ENCODE measurements at regions not wholly inside any gene's neighbourhood (a gene's known extent, or its start where the extent isn't known, plus 50 kb on each side); places are given as distances from the start of the nearest gene placed in this dataset.

DNA sequence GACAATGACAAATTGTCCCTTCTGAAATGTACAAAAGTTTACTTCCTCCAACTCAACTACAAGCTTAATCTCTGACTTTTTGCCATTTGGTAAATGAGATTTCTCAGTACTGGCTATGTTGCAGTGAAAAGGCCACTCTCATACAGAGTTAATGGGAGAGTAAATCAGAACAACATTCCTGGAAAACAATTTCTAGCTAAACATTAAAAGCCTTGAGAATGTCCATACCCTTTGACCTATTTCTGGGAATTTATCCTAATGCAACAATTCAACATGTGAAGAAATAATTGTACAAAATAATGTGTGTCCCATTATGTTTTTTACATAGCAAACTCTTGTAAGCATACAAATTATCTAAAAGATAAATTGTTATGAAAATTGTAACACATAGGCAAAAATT is 56.3 kb upstream of the SPEF2 start:
- DNase-seq (no peak), ATAC-seq (no peak)
- H3K9me3 ChIP-seq = peaks cover 32% of the 10 kb centered on the region
- no peaks in the 10 kb centered on the region for H3K4me1 ChIP-seq (ENCODE audit: low read depth)
- H3K36me3 ChIP-seq (ENCODE audit: low read depth) = no peaks in the 10 kb centered on the region
- intact Hi-C loops (cut with DNase I, micrococcal nuclease) = no loop called here
- no peak overlapping the region for H3K4me3 ChIP-seq
- TF ChIP-seq, protein P1, sequence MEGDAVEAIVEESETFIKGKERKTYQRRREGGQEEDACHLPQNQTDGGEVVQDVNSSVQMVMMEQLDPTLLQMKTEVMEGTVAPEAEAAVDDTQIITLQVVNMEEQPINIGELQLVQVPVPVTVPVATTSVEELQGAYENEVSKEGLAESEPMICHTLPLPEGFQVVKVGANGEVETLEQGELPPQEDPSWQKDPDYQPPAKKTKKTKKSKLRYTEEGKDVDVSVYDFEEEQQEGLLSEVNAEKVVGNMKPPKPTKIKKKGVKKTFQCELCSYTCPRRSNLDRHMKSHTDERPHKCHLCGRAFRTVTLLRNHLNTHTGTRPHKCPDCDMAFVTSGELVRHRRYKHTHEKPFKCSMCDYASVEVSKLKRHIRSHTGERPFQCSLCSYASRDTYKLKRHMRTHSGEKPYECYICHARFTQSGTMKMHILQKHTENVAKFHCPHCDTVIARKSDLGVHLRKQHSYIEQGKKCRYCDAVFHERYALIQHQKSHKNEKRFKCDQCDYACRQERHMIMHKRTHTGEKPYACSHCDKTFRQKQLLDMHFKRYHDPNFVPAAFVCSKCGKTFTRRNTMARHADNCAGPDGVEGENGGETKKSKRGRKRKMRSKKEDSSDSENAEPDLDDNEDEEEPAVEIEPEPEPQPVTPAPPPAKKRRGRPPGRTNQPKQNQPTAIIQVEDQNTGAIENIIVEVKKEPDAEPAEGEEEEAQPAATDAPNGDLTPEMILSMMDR (IDR thresholded peaks at IDR 0.05) = no peak

DNA sequence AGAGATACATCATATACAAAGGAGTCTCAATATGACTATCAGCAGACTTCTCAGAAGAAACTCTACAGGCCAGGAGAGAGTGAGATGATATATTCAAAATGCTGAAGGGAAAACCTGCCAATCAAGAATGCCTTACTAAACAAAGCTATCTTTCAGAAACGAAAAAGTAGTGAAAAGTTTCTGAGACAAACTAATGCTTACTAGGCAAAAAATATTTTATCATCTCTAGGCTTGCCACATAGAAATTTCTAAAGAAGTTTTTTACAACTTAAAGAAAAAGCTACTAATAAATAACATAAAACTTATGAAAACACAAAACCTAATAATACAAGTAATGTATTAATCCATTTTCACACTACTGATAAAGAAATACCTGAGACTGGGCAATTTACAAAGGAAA is 59.9 kb upstream of the SPEF2 start:
- no peak overlapping the region for H3K4me3 ChIP-seq
- H3K9me3 ChIP-seq = peaks cover 25% of the 10 kb centered on the region
- intact Hi-C loops (cut with DNase I, micrococcal nuclease) = no loop called here
- ATAC-seq = no peak
- H3K4me1 ChIP-seq (ENCODE audit: low read depth) = no peaks in the 10 kb centered on the region
- no peak for DNase-seq
- TF ChIP-seq, protein P1 (IDR thresholded peaks at IDR 0.05) = no peak
- H3K36me3 ChIP-seq (ENCODE audit: low read depth) = no peaks in the 10 kb centered on the region

DNA sequence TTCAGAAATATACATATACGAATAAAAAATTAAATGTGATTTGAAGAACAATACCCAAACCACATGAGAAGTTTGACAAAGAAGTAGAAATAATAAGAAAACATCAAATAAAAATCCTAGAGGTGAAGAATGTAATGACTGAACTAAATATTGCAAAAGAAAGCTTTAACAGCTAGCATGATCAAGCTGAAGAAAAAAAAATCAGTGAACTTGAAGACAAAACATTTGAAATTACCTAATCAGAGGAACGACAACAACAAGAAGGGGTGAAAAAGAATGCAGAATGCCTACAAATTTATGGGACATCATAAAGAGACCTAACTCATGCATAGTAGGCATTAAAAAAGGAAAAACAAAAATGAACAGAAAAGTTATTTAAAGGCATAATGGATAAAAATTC is 60.5 kb upstream of the SPEF2 start:
- intact Hi-C loops (cut with DNase I, micrococcal nuclease) = no loop called here
- TF ChIP-seq, protein P1 (IDR thresholded peaks at IDR 0.05) = no peak
- H3K9me3 ChIP-seq = peaks cover 20% of the 10 kb centered on the region
- H3K4me1 ChIP-seq (ENCODE audit: low read depth) = no peaks in the 10 kb centered on the region
- ATAC-seq (no peak), DNase-seq (no peak)
- no peaks in the 10 kb centered on the region for H3K36me3 ChIP-seq (ENCODE audit: low read depth)
- H3K4me3 ChIP-seq = no peak overlapping the region

DNA sequence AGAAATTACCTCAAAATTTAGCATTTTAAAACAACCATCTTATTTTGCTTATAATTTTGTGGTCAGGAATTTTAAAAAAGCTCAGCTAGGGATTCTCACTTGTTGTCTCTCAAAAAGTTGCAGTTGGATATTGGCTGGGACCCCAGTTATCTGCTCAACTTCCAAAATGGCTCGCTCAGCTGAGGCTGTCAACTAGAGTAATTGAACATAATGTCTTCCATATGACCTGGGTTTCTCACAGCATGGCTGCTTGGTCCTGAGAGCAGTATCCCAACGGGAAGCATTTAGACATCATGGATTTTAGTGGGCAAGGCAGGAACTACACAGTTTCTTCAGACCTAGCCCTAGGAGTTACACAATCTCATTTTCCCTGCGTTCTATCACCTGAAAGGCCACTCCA is 63.6 kb upstream of the SPEF2 start:
- no peaks in the 10 kb centered on the region for H3K4me1 ChIP-seq (ENCODE audit: low read depth)
- H3K9me3 ChIP-seq = peaks cover 20% of the 10 kb centered on the region
- ATAC-seq = no peak
- TF ChIP-seq, protein P1 (IDR thresholded peaks at IDR 0.05) = no peak
- H3K36me3 ChIP-seq (ENCODE audit: low read depth) = no peaks in the 10 kb centered on the region
- intact Hi-C loops (cut with DNase I, micrococcal nuclease) = no loop called here
- no peak for DNase-seq
- H3K4me3 ChIP-seq = no peak overlapping the region

DNA sequence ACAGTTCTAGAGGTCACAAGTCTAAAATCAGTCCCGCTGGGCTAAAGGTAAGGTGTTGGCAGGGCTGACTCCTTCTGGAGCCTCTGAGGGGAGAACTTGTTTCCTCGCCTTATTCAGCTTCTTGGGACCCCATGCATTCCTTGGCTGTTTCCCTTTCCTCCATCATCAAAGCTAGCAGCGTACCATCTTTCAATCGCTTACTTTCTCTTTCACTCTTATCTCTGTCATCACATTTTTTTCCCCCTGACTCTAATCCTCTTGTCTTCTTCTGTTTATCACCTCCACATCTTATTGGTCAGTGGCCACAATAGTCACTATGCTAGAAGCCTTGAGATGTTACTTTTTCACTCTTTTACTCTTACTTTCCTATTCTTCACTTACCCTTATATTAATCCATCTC is 72.5 kb upstream of the SPEF2 start:
- intact Hi-C loops (cut with DNase I, micrococcal nuclease) = no loop called here
- DNase-seq (no peak), ATAC-seq (no peak)
- Histone ChIP-seq H3K36me3 (ENCODE audit: low read depth) (no peaks in the 10 kb centered on the region), H3K4me3 (no peak overlapping the region), H3K9me3 (no peaks in the 10 kb centered on the region), H3K4me1 (ENCODE audit: low read depth) (no peaks in the 10 kb centered on the region)
- TF ChIP-seq, protein P1 (IDR thresholded peaks at IDR 0.05) = no peak

DNA sequence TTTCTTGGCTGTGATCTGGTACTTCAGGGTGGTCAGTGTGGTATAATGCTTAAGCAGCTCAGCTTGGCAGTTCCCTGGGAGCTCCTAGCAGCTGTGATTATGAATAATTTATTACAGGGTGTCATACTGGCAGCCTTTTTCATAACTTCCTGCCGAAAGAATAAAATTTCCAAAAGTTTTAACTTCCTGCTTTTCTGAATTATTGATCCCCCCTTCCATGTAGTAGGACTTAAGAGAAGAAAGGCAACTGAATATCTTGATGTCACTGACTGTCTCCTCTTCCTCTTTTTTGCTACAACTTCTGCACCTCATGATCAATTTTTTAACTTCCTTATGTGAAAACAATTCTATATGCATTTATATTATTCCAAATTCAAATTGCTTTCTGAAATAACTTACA is 74.3 kb upstream of the SPEF2 start:
- TF ChIP-seq, protein P1 (IDR thresholded peaks at IDR 0.05) = no peak
- Histone ChIP-seq H3K4me1 (ENCODE audit: low read depth) (no peaks in the 10 kb centered on the region), H3K36me3 (ENCODE audit: low read depth) (no peaks in the 10 kb centered on the region), H3K4me3 (no peak overlapping the region), H3K9me3 (no peaks in the 10 kb centered on the region)
- intact Hi-C loops (cut with DNase I, micrococcal nuclease) = no loop called here
- DNase-seq (no peak), ATAC-seq (no peak)
